KMS-11 (cell line): ENCODE measurements at regions not wholly inside any gene's neighbourhood (a gene's known extent, or its start where the extent isn't known, plus 50 kb on each side); places are given as distances from the start of the nearest gene placed in this dataset.

Experiments used
- H2AFZ ChIP-seq: fragments of 200-600 bp; sonication (generic); 2 replicates; pipeline ENCODE4 v1.6.1; 2016; ENCODE audit warnings: antibody characterized with exemption, mixed run types, low read depth
- H3K27ac ChIP-seq: fragments of 200-600 bp; sonication (generic); 2 replicates; pipeline ENCODE4 v1.6.1; 2016; ENCODE audit warnings: mild to moderate bottlenecking, mixed run types
- H3K27me3 ChIP-seq: fragments of 200-600 bp; sonication (generic); 2 replicates; pipeline ENCODE4 v1.6.1; 2017; ENCODE audit warnings: mild to moderate bottlenecking, low read depth, mixed run types, moderate library complexity; ENCODE audit not compliant: insufficient read depth
- H3K36me3 ChIP-seq: fragments of 200-600 bp; sonication (generic); 2 replicates; pipeline ENCODE4 v1.6.1; 2017; ENCODE audit warnings: mild to moderate bottlenecking, mixed run types; ENCODE audit not compliant: insufficient read depth
- H3K4me1 ChIP-seq: fragments of 200-600 bp; sonication (generic); 2 replicates; pipeline ENCODE4 v1.6.1; 2016; ENCODE audit warnings: mild to moderate bottlenecking, low read depth, mixed run types; ENCODE audit not compliant: poor library complexity, severe bottlenecking
- H3K4me2 ChIP-seq: fragments of 200-600 bp; sonication (generic); 2 replicates; pipeline ENCODE4 v1.7.0; 2016; ENCODE audit warnings: mild to moderate bottlenecking, mixed run types
- H3K4me3 ChIP-seq: fragments of 200-600 bp; sonication (generic); IDR thresholded peaks from 2 replicates; pipeline ENCODE4 v1.6.1; 2017; ENCODE audit warnings: low read depth, low read length, mixed read lengths; ENCODE audit not compliant: insufficient read depth
- H3K79me2 ChIP-seq: fragments of 200-600 bp; sonication (generic); 2 replicates; pipeline ENCODE4 v1.6.1; 2016; ENCODE audit warnings: low read depth, mixed run types; ENCODE audit not compliant: insufficient read depth
- H3K9ac ChIP-seq: fragments of 200-600 bp; sonication (generic); 2 replicates; pipeline ENCODE4 v1.6.1; 2016; ENCODE audit warnings: mild to moderate bottlenecking, mixed run types
- H4K20me1 ChIP-seq: fragments of 200-600 bp; sonication (generic); 2 replicates; pipeline ENCODE4 v1.6.1; 2016; ENCODE audit warnings: mild to moderate bottlenecking, mixed run types; ENCODE audit not compliant: insufficient read depth
- CTCF ChIP-seq: fragments of 200-600 bp; sonication (generic); conservative IDR thresholded peaks from 2 replicates; pipeline ENCODE4 v1.6.1; 2017; ENCODE audit warnings: low read depth, mild to moderate bottlenecking, antibody characterized with exemption, low read length, moderate library complexity, mixed read lengths

- no peak overlapping the region for H2AFZ ChIP-seq
Measured at GRCh38 chr2:144801325-144801724, 281.4 kb upstream of the ZEB2 start.

GRCh38 chr2:144798989-144799388 is 279.1 kb upstream of the ZEB2 start:
- H4K20me1 ChIP-seq: no peaks in the 10 kb centered on the region
- no peak overlapping the region for H3K4me2 ChIP-seq
- no peaks in the 10 kb centered on the region for H3K36me3 ChIP-seq
- no peak overlapping the region for H2AFZ ChIP-seq
- H3K4me1 ChIP-seq: no peaks in the 10 kb centered on the region
- TF ChIP-seq CTCF: no peak
- H3K27ac ChIP-seq: no peak overlapping the region
- H3K27me3 ChIP-seq: no peaks in the 10 kb centered on the region
- H3K79me2 ChIP-seq: no peaks in the 10 kb centered on the region
- H3K4me3 ChIP-seq: no peak overlapping the region
- H3K9ac ChIP-seq: no peak overlapping the region

More at GRCh38 chr2:144801325-144801724, 281.4 kb upstream of the ZEB2 start:
- H3K9ac ChIP-seq: no peak overlapping the region
- H3K36me3 ChIP-seq: no peaks in the 10 kb centered on the region
- no peak overlapping the region for H3K4me2 ChIP-seq
- no peaks in the 10 kb centered on the region for H3K4me1 ChIP-seq
- TF ChIP-seq CTCF: no peak
- H3K79me2 ChIP-seq: no peaks in the 10 kb centered on the region
- no peak overlapping the region for H3K27ac ChIP-seq
- H3K27me3 ChIP-seq: no peaks in the 10 kb centered on the region
- H4K20me1 ChIP-seq: no peaks in the 10 kb centered on the region
- no peak overlapping the region for H3K4me3 ChIP-seq

- H3K4me3 ChIP-seq: no peak overlapping the region
- no peaks in the 10 kb centered on the region for H3K4me1 ChIP-seq
- no peak overlapping the region for H3K27ac ChIP-seq
- no peak for TF ChIP-seq CTCF
- no peaks in the 10 kb centered on the region for H3K27me3 ChIP-seq
- no peaks in the 10 kb centered on the region for H4K20me1 ChIP-seq
- no peaks in the 10 kb centered on the region for H3K36me3 ChIP-seq
- no peak overlapping the region for H3K4me2 ChIP-seq
- no peaks in the 10 kb centered on the region for H3K79me2 ChIP-seq
- no peak overlapping the region for H2AFZ ChIP-seq
- no peak overlapping the region for H3K9ac ChIP-seq
Measured at GRCh38 chr2:144798034-144798433, 278.1 kb upstream of the ZEB2 start.

GRCh38 chr2:144796936-144797335 is 277.0 kb upstream of the ZEB2 start:
- Histone ChIP-seq H3K79me2 (no peaks in the 10 kb centered on the region), H3K4me3 (no peak overlapping the region), H3K27me3 (no peaks in the 10 kb centered on the region), H3K4me1 (no peaks in the 10 kb centered on the region), H3K4me2 (no peak overlapping the region), H3K9ac (no peak overlapping the region), H3K36me3 (no peaks in the 10 kb centered on the region), H4K20me1 (no peaks in the 10 kb centered on the region), H2AFZ (no peak overlapping the region), H3K27ac (no peak overlapping the region)
- no peak for TF ChIP-seq CTCF
